Endothelial cell of umbilical vein (primary cell): ENCODE measurements at regions not wholly inside any gene's neighbourhood (a gene's known extent, or its start where the extent isn't known, plus 50 kb on each side); places are given as distances from the start of the nearest gene placed in this dataset.

Experiments
- CTCF ChIP-seq, 2 donors: IDR thresholded peaks; 1 replicate in 1 of 2; 2 replicates in 1 of 2; pipeline ENCODE4 v1.5.1; 2011; ENCODE audit warnings: low read length in 2 of 2, mild to moderate bottlenecking in 2 of 2, moderate library complexity in 2 of 2, control low read depth in 1 of 2, inconsistent platforms in 1 of 2, low read depth in 1 of 2; ENCODE audit not compliant: insufficient read depth in 1 of 2; ENCODE audit errors: extremely low read depth in 1 of 2
- EZH2 ChIP-seq: IDR thresholded peaks from 2 replicates; pipeline ENCODE4 v1.6.1; 2012; ENCODE audit warnings: borderline replicate concordance, low read depth, mild to moderate bottlenecking, moderate library complexity, low read length, inconsistent platforms; ENCODE audit not compliant: severe bottlenecking
- MAX ChIP-seq: IDR thresholded peaks from 2 replicates; pipeline ENCODE4 v1.6.1; 2011; ENCODE audit not compliant: insufficient read depth, insufficient read length
- POLR2AphosphoS5 ChIP-seq: IDR thresholded peaks from 2 replicates; pipeline ENCODE4 v1.6.1; 2012; ENCODE audit warnings: low read depth, mild to moderate bottlenecking, control low read depth, low read length, moderate library complexity; ENCODE audit not compliant: insufficient read depth

GRCh38 chr15:35850284-35850683 lies 304.3 kb upstream of the DPH6 start:
- no peak for TF ChIP-seq CTCF (IDR thresholded peaks at IDR 0.05; ENCODE audit: extremely low read depth in 1 of 2, insufficient read depth in 1 of 2, low read depth in 1 of 2, low read length in 2 of 2)
- TF ChIP-seq EZH2: no peak
- no peak for TF ChIP-seq POLR2AphosphoS5
- no peak for TF ChIP-seq MAX
